ENCODE measurements at regions not wholly inside any gene's neighbourhood (a gene's known extent, or its start where the extent isn't known, plus 50 kb on each side); places are given as distances from the start of the nearest gene placed in this dataset.

DNA sequence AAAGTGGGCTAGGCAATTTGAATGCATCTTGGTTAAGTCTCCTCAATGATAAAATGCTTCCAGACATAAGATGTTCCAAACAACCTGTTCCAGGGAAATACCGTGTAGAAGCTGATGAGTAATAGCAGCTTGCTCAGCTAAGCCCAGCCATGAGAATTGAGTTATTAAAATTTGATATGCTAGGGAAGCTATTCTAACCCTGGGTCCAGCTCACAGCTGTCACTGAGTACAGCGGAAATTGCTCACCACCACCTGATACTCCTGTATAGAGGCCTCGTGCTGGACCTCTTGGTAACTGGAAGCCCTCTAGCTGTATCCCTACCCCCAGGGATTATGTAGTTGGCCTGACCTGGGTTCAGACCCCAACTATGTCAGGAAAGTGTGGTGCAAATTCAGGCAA lies 521.3 kb upstream of the TRPC7 start:
- H3K4me3 Mint-ChIP-seq = no peak overlapping the region
- no peak for DNase-seq (ENCODE audit: low read depth, low spot score)
- H3K27me3 Mint-ChIP-seq (ENCODE audit: low read depth) = peaks cover 56% of the 10 kb centered on the region

GRCh38 chr5:136864960-136865359 lies 499.6 kb upstream of the TRPC7 start:
- TF ChIP-seq, protein P1, sequence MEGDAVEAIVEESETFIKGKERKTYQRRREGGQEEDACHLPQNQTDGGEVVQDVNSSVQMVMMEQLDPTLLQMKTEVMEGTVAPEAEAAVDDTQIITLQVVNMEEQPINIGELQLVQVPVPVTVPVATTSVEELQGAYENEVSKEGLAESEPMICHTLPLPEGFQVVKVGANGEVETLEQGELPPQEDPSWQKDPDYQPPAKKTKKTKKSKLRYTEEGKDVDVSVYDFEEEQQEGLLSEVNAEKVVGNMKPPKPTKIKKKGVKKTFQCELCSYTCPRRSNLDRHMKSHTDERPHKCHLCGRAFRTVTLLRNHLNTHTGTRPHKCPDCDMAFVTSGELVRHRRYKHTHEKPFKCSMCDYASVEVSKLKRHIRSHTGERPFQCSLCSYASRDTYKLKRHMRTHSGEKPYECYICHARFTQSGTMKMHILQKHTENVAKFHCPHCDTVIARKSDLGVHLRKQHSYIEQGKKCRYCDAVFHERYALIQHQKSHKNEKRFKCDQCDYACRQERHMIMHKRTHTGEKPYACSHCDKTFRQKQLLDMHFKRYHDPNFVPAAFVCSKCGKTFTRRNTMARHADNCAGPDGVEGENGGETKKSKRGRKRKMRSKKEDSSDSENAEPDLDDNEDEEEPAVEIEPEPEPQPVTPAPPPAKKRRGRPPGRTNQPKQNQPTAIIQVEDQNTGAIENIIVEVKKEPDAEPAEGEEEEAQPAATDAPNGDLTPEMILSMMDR (conservative IDR thresholded peaks at IDR 0.05) = no peak
- Mint-ChIP-seq H3K36me3 (ENCODE audit: low read depth) (no peaks in the 10 kb centered on the region), H3K27me3 (ENCODE audit: low read depth) (peaks cover 2% of the 10 kb centered on the region), H3K27ac (ENCODE audit: unreplicated experiment) (no peak overlapping the region), H3K4me1 (no peaks in the 10 kb centered on the region), H3K4me3 (no peak overlapping the region), H3K9me3 (no peaks in the 10 kb centered on the region)
- no peak for DNase-seq (ENCODE audit: low read depth, low spot score)

More for the DNA sequence above, 521.3 kb upstream of the TRPC7 start:
- TF ChIP-seq, protein P1 (conservative IDR thresholded peaks at IDR 0.05) = no peak
- H3K36me3 Mint-ChIP-seq (ENCODE audit: low read depth) = no peaks in the 10 kb centered on the region
- peaks cover 10% of the 10 kb centered on the region for H3K4me1 Mint-ChIP-seq
- H3K27ac Mint-ChIP-seq (ENCODE audit: unreplicated experiment) = no peak overlapping the region
- no peaks in the 10 kb centered on the region for H3K9me3 Mint-ChIP-seq

- no peak overlapping the region for H3K27ac Mint-ChIP-seq (ENCODE audit: unreplicated experiment)
- H3K4me3 Mint-ChIP-seq = no peak overlapping the region
- no peaks in the 10 kb centered on the region for H3K27me3 Mint-ChIP-seq (ENCODE audit: low read depth)
- H3K4me1 Mint-ChIP-seq = no peaks in the 10 kb centered on the region
- no peaks in the 10 kb centered on the region for H3K9me3 Mint-ChIP-seq
- no peaks in the 10 kb centered on the region for H3K36me3 Mint-ChIP-seq (ENCODE audit: low read depth)
- TF ChIP-seq, protein P1 (conservative IDR thresholded peaks at IDR 0.05) = no peak
- DNase-seq (ENCODE audit: low read depth, low spot score) = no peak
Measured at GRCh38 chr5:136856648-136857047, 491.3 kb upstream of the TRPC7 start.

DNA sequence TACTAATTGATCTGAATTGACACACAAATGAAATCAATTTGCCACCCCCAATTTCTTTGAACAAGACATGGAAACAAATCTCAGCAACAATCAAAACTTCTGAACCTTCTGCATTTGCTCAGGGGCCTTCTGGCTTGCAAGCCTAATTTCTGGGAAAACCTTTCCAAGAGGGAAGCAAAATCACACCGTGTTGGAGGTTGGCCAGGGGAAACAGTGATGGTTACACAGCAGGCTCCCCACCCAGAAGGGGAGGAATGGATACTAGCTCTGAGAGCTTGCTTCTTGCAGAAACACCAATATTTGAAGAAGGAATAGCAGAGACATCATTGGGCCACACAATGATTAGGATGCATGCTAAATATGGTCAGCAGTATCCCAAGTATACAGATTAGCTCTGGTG lies 488.6 kb upstream of the TRPC7 start:
- no peak overlapping the region for H3K4me3 Mint-ChIP-seq
- no peaks in the 10 kb centered on the region for H3K27me3 Mint-ChIP-seq (ENCODE audit: low read depth)
- no peak overlapping the region for H3K27ac Mint-ChIP-seq (ENCODE audit: unreplicated experiment)
- H3K36me3 Mint-ChIP-seq (ENCODE audit: low read depth) = peaks cover 9% of the 10 kb centered on the region
- no peaks in the 10 kb centered on the region for H3K4me1 Mint-ChIP-seq
- no peak for DNase-seq (ENCODE audit: low read depth, low spot score)
- TF ChIP-seq, protein P1 (conservative IDR thresholded peaks at IDR 0.05) = no peak
- H3K9me3 Mint-ChIP-seq = peaks cover 11% of the 10 kb centered on the region

DNA sequence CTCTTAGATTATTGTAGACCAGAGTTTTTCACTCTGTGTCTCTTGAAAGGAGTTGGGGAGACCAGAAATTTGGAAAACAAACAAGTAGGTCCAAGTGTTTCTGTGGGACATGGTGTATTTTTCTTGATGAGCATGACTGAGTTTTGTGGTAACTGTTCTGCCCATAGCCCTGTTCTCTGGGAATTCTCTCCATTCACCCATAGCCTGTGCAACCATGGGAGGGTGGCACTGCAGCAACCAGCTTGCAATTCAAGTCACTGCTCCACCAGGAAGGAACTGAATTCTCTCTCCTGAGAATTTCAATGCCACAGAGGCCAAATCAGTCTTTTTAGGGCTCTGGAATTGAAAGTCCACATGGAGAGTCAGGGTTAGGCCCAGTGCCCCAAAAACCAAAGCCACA lies 475.3 kb upstream of the TRPC7 start:
- Mint-ChIP-seq H3K4me3 (no peak overlapping the region), H3K4me1 (peaks cover 5% of the 10 kb centered on the region), H3K27me3 (ENCODE audit: low read depth) (peaks cover 6% of the 10 kb centered on the region)

More for the DNA sequence above, 475.3 kb upstream of the TRPC7 start:
- no peak for DNase-seq (ENCODE audit: low read depth, low spot score)
- H3K36me3 Mint-ChIP-seq (ENCODE audit: low read depth) = no peaks in the 10 kb centered on the region
- TF ChIP-seq, protein P1 (conservative IDR thresholded peaks at IDR 0.05) = no peak
- no peaks in the 10 kb centered on the region for H3K9me3 Mint-ChIP-seq
- H3K27ac Mint-ChIP-seq (ENCODE audit: unreplicated experiment) = no peak overlapping the region

All from neural crest cell (in vitro differentiated cells).